Endothelial cell of umbilical vein (primary cell): ENCODE measurements at regions not wholly inside any gene's neighbourhood (a gene's known extent, or its start where the extent isn't known, plus 50 kb on each side); places are given as distances from the start of the nearest gene placed in this dataset.

Experiments
- BruUV-seq: library from RNA; stranded (reverse); fragments of 400-500 nt; replicated peaks from 2 replicates; lab custom pipeline; 2021; lab: Mats Ljungman, UMichigan
- CTCF ChIA-PET: fragments of 300-600, 350-600 bp; sonication (Branson Sonifier 250); formaldehyde crosslinking; loops from one replicate; lab custom pipeline; 2021; ENCODE audit warnings: antibody characterized with exemption, inconsistent platforms; lab: Charles Lee
- POLR2A ChIA-PET: fragments of 300-600, 350-600 bp; sonication (Branson Sonifier 250); formaldehyde crosslinking; loops from one replicate; lab custom pipeline; 2021; ENCODE audit warnings: antibody characterized with exemption, inconsistent platforms; lab: Charles Lee
- DNase-seq: peaks from one replicate; pipeline ENCODE4 v3.0.0-alpha.2; 2011; ENCODE audit warnings: low read depth, low spot score
- FAIRE-seq: peaks from 2 replicates; lab custom pipeline; 2011; peaks lifted over from hg19 to GRCh38; lab: Jason Lieb, UNC
- H2AFZ ChIP-seq: 2 replicates; pipeline ENCODE4 v1.6.0; 2012; ENCODE audit warnings: low read depth, low read length, control low read depth, inconsistent platforms
- H3K27ac ChIP-seq: 2 replicates; pipeline ENCODE4 v1.5.1; 2011; ENCODE audit warnings: low read depth, mild to moderate bottlenecking, control low read depth, low read length, moderate library complexity; ENCODE audit not compliant: insufficient read depth
- H3K27me3 ChIP-seq, 2 experiments: 2 replicates each; pipeline versions ENCODE4 v1.6.0 to v1.6.1; 2011; ENCODE audit warnings: low read length in 2 of 2, mixed read lengths in 1 of 2; ENCODE audit not compliant: control insufficient read depth in 2 of 2, insufficient read depth in 2 of 2
- H3K36me3 ChIP-seq, 2 experiments: 2 replicates in 1 of 2; 3 replicates in 1 of 2; pipeline ENCODE4 v1.5.1; 2011; ENCODE audit warnings: low read length in 2 of 2, mild to moderate bottlenecking in 1 of 2, moderate library complexity in 1 of 2; ENCODE audit not compliant: control insufficient read depth in 2 of 2, insufficient read depth in 2 of 2; ENCODE audit errors: extremely low read depth in 1 of 2
- H3K4me1 ChIP-seq: 3 replicates; pipeline ENCODE4 v1.5.1; 2011; ENCODE audit warnings: mild to moderate bottlenecking, low read length; ENCODE audit not compliant: control insufficient read depth, insufficient read depth; ENCODE audit errors: extremely low read depth
- H3K4me2 ChIP-seq: 2 replicates; pipeline ENCODE4 v1.6.1; 2011; ENCODE audit warnings: low read length, control low read depth, mixed read lengths; ENCODE audit not compliant: insufficient read depth
- H3K4me3 ChIP-seq, 3 experiments: fragments of 200-600 bp in 1 of 3; sonication (generic), shearing (Covaris generic) in 1 of 3; replicated peaks in 1 of 3; 2 replicates each; pipeline ENCODE4 v1.5.1; 2011 to 2016; ENCODE audit warnings: control low read depth in 3 of 3, low read length in 3 of 3, mild to moderate bottlenecking in 2 of 3, inconsistent platforms in 1 of 3, low read depth in 1 of 3, moderate library complexity in 1 of 3; ENCODE audit not compliant: insufficient read depth in 1 of 3
- H3K79me2 ChIP-seq: 2 replicates; pipeline ENCODE4 v1.6.0; 2012; ENCODE audit warnings: low read length, inconsistent platforms; ENCODE audit not compliant: control insufficient read depth, insufficient read depth
- H3K9ac ChIP-seq: replicated peaks from 2 replicates; pipeline ENCODE3; 2011; ENCODE audit warnings: low read length, control low read depth; ENCODE audit not compliant: insufficient read depth; ENCODE audit errors: extremely low read depth
- H3K9me1 ChIP-seq: replicated peaks from 3 replicates; pipeline ENCODE4 v1.6.0; 2011; ENCODE audit warnings: mild to moderate bottlenecking, low read length; ENCODE audit not compliant: control insufficient read depth, insufficient read depth; ENCODE audit errors: extremely low read depth
- H3K9me3 ChIP-seq: replicated peaks from 2 replicates; pipeline ENCODE4 v1.5.1; 2012; ENCODE audit warnings: low read length, inconsistent platforms; ENCODE audit not compliant: control insufficient read depth, insufficient read depth
- H4K20me1 ChIP-seq: replicated peaks from 2 replicates; pipeline ENCODE3; 2011; ENCODE audit warnings: mild to moderate bottlenecking, low read length; ENCODE audit not compliant: control insufficient read depth, insufficient read depth; ENCODE audit errors: extremely low read depth
- EZH2 ChIP-seq: IDR thresholded peaks from 2 replicates; pipeline ENCODE4 v1.6.1; 2012; ENCODE audit warnings: borderline replicate concordance, low read depth, mild to moderate bottlenecking, moderate library complexity, low read length, inconsistent platforms; ENCODE audit not compliant: severe bottlenecking
- FOS ChIP-seq: IDR thresholded peaks from 2 replicates; pipeline ENCODE4 v1.6.1; 2011; ENCODE audit warnings: mild to moderate bottlenecking, low read length, moderate library complexity, borderline replicate concordance; ENCODE audit not compliant: insufficient read depth
- GATA2 ChIP-seq: IDR thresholded peaks from 2 replicates; pipeline ENCODE4 v1.7.0; 2011; ENCODE audit warnings: low read depth, mild to moderate bottlenecking, moderate library complexity, mixed read lengths, low read length; ENCODE audit not compliant: insufficient read length, insufficient read depth
- JUN ChIP-seq: IDR thresholded peaks from 2 replicates; pipeline ENCODE4 v1.6.1; 2011; ENCODE audit warnings: borderline replicate concordance, low read depth; ENCODE audit not compliant: insufficient read length, insufficient read depth
- MAX ChIP-seq: IDR thresholded peaks from 2 replicates; pipeline ENCODE4 v1.6.1; 2011; ENCODE audit not compliant: insufficient read depth, insufficient read length
- MYC ChIP-seq: IDR thresholded peaks from one replicate; pipeline ENCODE4 v1.6.1; 2011; ENCODE audit warnings: mild to moderate bottlenecking, low read depth, low read length
- POLR2A ChIP-seq: IDR thresholded peaks from 2 replicates; pipeline ENCODE4 v1.6.1; 2012; ENCODE audit warnings: low read depth, mild to moderate bottlenecking, control low read depth, low read length
- POLR2AphosphoS5 ChIP-seq: IDR thresholded peaks from 2 replicates; pipeline ENCODE4 v1.6.1; 2012; ENCODE audit warnings: low read depth, mild to moderate bottlenecking, control low read depth, low read length, moderate library complexity; ENCODE audit not compliant: insufficient read depth
- dilution Hi-C: fragments of 300-500 bp; cut with MboI; formaldehyde crosslinking; loops from one replicate; pipeline ENCODE4 v1.15.0; 2019; ENCODE audit warnings: low sequenced_read_pairs; ENCODE audit not compliant: extremely low pct_ligation_motif_present
- intact Hi-C: fragments of 100-400 bp; cut with micrococcal nuclease; formaldehyde crosslinking; loops from one replicate; pipeline ENCODE4 v1.10.0; 2022
- TF ChIP-seq, protein P1 (sequence below), 2 donors: IDR thresholded peaks; 1 replicate in 1 of 2; 2 replicates in 1 of 2; pipeline ENCODE4 v1.5.1; 2011; ENCODE audit warnings: low read length in 2 of 2, mild to moderate bottlenecking in 2 of 2, moderate library complexity in 2 of 2, control low read depth in 1 of 2, inconsistent platforms in 1 of 2, low read depth in 1 of 2; ENCODE audit not compliant: insufficient read depth in 1 of 2; ENCODE audit errors: extremely low read depth in 1 of 2

- H4K20me1 ChIP-seq: no peaks in the 10 kb centered on the region
- ChIA-PET CTCF (no interaction called here), POLR2A (no interaction called here)
- TF ChIP-seq MYC (no peak), POLR2A (no peak), GATA2 (no peak), MAX (no peak), FOS (no peak), POLR2AphosphoS5 (no peak), EZH2 (no peak), JUN (no peak)
- TF ChIP-seq, protein P1, sequence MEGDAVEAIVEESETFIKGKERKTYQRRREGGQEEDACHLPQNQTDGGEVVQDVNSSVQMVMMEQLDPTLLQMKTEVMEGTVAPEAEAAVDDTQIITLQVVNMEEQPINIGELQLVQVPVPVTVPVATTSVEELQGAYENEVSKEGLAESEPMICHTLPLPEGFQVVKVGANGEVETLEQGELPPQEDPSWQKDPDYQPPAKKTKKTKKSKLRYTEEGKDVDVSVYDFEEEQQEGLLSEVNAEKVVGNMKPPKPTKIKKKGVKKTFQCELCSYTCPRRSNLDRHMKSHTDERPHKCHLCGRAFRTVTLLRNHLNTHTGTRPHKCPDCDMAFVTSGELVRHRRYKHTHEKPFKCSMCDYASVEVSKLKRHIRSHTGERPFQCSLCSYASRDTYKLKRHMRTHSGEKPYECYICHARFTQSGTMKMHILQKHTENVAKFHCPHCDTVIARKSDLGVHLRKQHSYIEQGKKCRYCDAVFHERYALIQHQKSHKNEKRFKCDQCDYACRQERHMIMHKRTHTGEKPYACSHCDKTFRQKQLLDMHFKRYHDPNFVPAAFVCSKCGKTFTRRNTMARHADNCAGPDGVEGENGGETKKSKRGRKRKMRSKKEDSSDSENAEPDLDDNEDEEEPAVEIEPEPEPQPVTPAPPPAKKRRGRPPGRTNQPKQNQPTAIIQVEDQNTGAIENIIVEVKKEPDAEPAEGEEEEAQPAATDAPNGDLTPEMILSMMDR (IDR thresholded peaks at IDR 0.05; ENCODE audit: extremely low read depth in 1 of 2, insufficient read depth in 1 of 2, low read depth in 1 of 2, low read length in 2 of 2): no peak
- H3K79me2 ChIP-seq: no peaks in the 10 kb centered on the region
- no peak overlapping the region for H3K27ac ChIP-seq
- FAIRE-seq: peak; percentile 70
- peaks cover 3% of the 10 kb centered on the region for H3K4me1 ChIP-seq
- no peaks in the 10 kb centered on the region for H3K27me3 ChIP-seq
- H3K36me3 ChIP-seq: no peaks in the 10 kb centered on the region
- peak; percentile 54 for DNase-seq
- dilution Hi-C loops (no loop called here), intact Hi-C loops (no loop called here)
- H3K4me2 ChIP-seq: peak overlapping the region; percentile 5
- no peak overlapping the region for H2AFZ ChIP-seq
- H3K9ac ChIP-seq: no peak overlapping the region
- H3K4me3 ChIP-seq: no peak overlapping the region
- H3K9me3 ChIP-seq: no peaks in the 10 kb centered on the region
- no TSS peak for BruUV-seq
- no peaks in the 10 kb centered on the region for H3K9me1 ChIP-seq
Observed at GRCh38 chr4:132240081-132240480, 909.0 kb upstream of the PCDH10 start.
